ENCODE measurements at regions not wholly inside any gene's neighbourhood (a gene's known extent, or its start where the extent isn't known, plus 50 kb on each side); places are given as distances from the start of the nearest gene placed in this dataset.

- no peak for TF ChIP-seq CTCF (IDR thresholded peaks at IDR 0.05)
- TF ChIP-seq POLR2A (IDR thresholded peaks at IDR 0.05) = no peak
- no peak for TF ChIP-seq POLR2AphosphoS5 (IDR thresholded peaks at IDR 0.05)
These were observed 119.8 kb downstream of the RPIA start for GRCh38 chr2:88811233-88811632.
